ENCODE measurements at regions not wholly inside any gene's neighbourhood (a gene's known extent, or its start where the extent isn't known, plus 50 kb on each side); places are given as distances from the start of the nearest gene placed in this dataset.

DNA sequence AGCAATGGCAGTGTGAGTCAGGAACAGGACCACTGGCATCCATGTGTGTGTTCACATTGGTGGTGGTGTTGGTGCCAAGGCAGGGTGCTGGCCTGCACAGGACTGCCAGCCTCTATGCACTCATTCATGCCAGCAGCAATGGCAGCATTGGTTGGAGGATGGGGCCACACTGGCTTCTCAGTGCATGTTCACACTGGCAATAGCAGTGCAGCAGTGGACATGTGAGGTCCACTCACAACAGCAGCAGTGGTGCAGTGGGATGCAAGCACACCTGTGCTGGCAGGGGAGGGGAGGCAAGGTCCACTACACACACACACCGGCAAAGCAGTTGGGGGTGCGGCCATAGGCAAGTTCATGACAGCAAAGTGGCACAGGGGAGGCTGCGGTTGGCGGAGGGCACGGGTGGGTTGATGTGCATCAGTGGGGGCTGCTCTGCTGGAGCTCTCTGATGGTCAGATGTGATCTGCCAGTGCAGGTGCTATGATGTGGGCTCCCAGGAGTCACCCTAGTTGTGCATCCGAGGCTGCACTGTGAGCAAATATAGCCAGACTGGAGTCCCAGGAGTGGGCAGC lies 57.8 kb upstream of the TNKS2 start:
- TF ChIP-seq, protein P1, sequence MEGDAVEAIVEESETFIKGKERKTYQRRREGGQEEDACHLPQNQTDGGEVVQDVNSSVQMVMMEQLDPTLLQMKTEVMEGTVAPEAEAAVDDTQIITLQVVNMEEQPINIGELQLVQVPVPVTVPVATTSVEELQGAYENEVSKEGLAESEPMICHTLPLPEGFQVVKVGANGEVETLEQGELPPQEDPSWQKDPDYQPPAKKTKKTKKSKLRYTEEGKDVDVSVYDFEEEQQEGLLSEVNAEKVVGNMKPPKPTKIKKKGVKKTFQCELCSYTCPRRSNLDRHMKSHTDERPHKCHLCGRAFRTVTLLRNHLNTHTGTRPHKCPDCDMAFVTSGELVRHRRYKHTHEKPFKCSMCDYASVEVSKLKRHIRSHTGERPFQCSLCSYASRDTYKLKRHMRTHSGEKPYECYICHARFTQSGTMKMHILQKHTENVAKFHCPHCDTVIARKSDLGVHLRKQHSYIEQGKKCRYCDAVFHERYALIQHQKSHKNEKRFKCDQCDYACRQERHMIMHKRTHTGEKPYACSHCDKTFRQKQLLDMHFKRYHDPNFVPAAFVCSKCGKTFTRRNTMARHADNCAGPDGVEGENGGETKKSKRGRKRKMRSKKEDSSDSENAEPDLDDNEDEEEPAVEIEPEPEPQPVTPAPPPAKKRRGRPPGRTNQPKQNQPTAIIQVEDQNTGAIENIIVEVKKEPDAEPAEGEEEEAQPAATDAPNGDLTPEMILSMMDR (IDR thresholded peaks at IDR 0.05), result no peak
- TF ChIP-seq POLR2AphosphoS5 (IDR thresholded peaks at IDR 0.05; ENCODE audit: low read depth, low read length), result no peak
- TF ChIP-seq, protein P2, sequence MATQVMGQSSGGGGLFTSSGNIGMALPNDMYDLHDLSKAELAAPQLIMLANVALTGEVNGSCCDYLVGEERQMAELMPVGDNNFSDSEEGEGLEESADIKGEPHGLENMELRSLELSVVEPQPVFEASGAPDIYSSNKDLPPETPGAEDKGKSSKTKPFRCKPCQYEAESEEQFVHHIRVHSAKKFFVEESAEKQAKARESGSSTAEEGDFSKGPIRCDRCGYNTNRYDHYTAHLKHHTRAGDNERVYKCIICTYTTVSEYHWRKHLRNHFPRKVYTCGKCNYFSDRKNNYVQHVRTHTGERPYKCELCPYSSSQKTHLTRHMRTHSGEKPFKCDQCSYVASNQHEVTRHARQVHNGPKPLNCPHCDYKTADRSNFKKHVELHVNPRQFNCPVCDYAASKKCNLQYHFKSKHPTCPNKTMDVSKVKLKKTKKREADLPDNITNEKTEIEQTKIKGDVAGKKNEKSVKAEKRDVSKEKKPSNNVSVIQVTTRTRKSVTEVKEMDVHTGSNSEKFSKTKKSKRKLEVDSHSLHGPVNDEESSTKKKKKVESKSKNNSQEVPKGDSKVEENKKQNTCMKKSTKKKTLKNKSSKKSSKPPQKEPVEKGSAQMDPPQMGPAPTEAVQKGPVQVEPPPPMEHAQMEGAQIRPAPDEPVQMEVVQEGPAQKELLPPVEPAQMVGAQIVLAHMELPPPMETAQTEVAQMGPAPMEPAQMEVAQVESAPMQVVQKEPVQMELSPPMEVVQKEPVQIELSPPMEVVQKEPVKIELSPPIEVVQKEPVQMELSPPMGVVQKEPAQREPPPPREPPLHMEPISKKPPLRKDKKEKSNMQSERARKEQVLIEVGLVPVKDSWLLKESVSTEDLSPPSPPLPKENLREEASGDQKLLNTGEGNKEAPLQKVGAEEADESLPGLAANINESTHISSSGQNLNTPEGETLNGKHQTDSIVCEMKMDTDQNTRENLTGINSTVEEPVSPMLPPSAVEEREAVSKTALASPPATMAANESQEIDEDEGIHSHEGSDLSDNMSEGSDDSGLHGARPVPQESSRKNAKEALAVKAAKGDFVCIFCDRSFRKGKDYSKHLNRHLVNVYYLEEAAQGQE (IDR thresholded peaks at IDR 0.05; ENCODE audit: insufficient read depth in 1 of 2, low read depth in 2 of 2, low read length in 1 of 2), result no peak

Data from Panc1 (cell line).